ENCODE measurements at regions not wholly inside any gene's neighbourhood (a gene's known extent, or its start where the extent isn't known, plus 50 kb on each side); places are given as distances from the start of the nearest gene placed in this dataset.

- no peak overlapping the region for H3K4me3 ChIP-seq (ENCODE audit: low read length)
- H3K36me3 ChIP-seq (ENCODE audit: insufficient read depth, low read length), result no peaks in the 10 kb centered on the region
- H3K4me1 ChIP-seq (ENCODE audit: control insufficient read depth, insufficient read depth, low read length), result no peaks in the 10 kb centered on the region
- H3K27me3 ChIP-seq (ENCODE audit: control insufficient read depth, insufficient read depth, low read length), result peaks cover 10% of the 10 kb centered on the region
- no peak overlapping the region for H3K9ac ChIP-seq (ENCODE audit: low read depth, low read length)
- no peak overlapping the region for H3K4me2 ChIP-seq (ENCODE audit: low read length)
- no peaks in the 10 kb centered on the region for H3K9me3 ChIP-seq (replicated peaks; ENCODE audit: low read length)
These were observed 765.6 kb upstream of the TBX3 start for GRCh38 chr12:115449526-115449925.

- Histone ChIP-seq H3K4me3 (ENCODE audit: low read length) (no peak overlapping the region), H3K9me3 (replicated peaks; ENCODE audit: low read length) (no peaks in the 10 kb centered on the region), H3K36me3 (ENCODE audit: insufficient read depth, low read length) (no peaks in the 10 kb centered on the region), H3K4me2 (ENCODE audit: low read length) (no peak overlapping the region), H3K27me3 (ENCODE audit: control insufficient read depth, insufficient read depth, low read length) (peaks cover 4% of the 10 kb centered on the region), H3K9ac (ENCODE audit: low read depth, low read length) (no peak overlapping the region), H3K4me1 (ENCODE audit: control insufficient read depth, insufficient read depth, low read length) (peaks cover 5% of the 10 kb centered on the region)
These were observed 760.4 kb upstream of the TBX3 start for GRCh38 chr12:115444346-115444745.

- peaks cover 5% of the 10 kb centered on the region for H3K4me1 ChIP-seq (ENCODE audit: control insufficient read depth, insufficient read depth, low read length)
- H3K36me3 ChIP-seq (ENCODE audit: insufficient read depth, low read length), result no peaks in the 10 kb centered on the region
- H3K4me3 ChIP-seq (ENCODE audit: low read length), result no peak overlapping the region
- H3K9me3 ChIP-seq (replicated peaks; ENCODE audit: low read length), result no peaks in the 10 kb centered on the region
- H3K9ac ChIP-seq (ENCODE audit: low read depth, low read length), result no peak overlapping the region
- peaks cover 4% of the 10 kb centered on the region for H3K27me3 ChIP-seq (ENCODE audit: control insufficient read depth, insufficient read depth, low read length)
- no peak overlapping the region for H3K4me2 ChIP-seq (ENCODE audit: low read length)
These were observed 759.5 kb upstream of the TBX3 start for GRCh38 chr12:115443351-115443938.

- Histone ChIP-seq H3K27me3 (ENCODE audit: control insufficient read depth, insufficient read depth, low read length) (peaks cover 4% of the 10 kb centered on the region), H3K4me2 (ENCODE audit: low read length) (no peak overlapping the region), H3K9ac (ENCODE audit: low read depth, low read length) (no peak overlapping the region), H3K36me3 (ENCODE audit: insufficient read depth, low read length) (no peaks in the 10 kb centered on the region), H3K9me3 (replicated peaks; ENCODE audit: low read length) (no peaks in the 10 kb centered on the region), H3K4me3 (ENCODE audit: low read length) (no peak overlapping the region), H3K4me1 (ENCODE audit: control insufficient read depth, insufficient read depth, low read length) (peaks cover 5% of the 10 kb centered on the region)
These were observed 756.5 kb upstream of the TBX3 start for GRCh38 chr12:115440438-115440837.

GRCh38 chr12:115439008-115439601, 755.1 kb upstream of the TBX3 start:
- no peak overlapping the region for H3K4me3 ChIP-seq (ENCODE audit: low read length)
- H3K4me2 ChIP-seq (ENCODE audit: low read length), result no peak overlapping the region
- H3K36me3 ChIP-seq (ENCODE audit: insufficient read depth, low read length), result no peaks in the 10 kb centered on the region
- H3K9ac ChIP-seq (ENCODE audit: low read depth, low read length), result no peak overlapping the region
- peaks cover 5% of the 10 kb centered on the region for H3K4me1 ChIP-seq (ENCODE audit: control insufficient read depth, insufficient read depth, low read length)
- peaks cover 4% of the 10 kb centered on the region for H3K27me3 ChIP-seq (ENCODE audit: control insufficient read depth, insufficient read depth, low read length)
- H3K9me3 ChIP-seq (replicated peaks; ENCODE audit: low read length), result no peaks in the 10 kb centered on the region

- H3K4me3 ChIP-seq (ENCODE audit: low read length), result no peak overlapping the region
- peaks cover 5% of the 10 kb centered on the region for H3K4me1 ChIP-seq (ENCODE audit: control insufficient read depth, insufficient read depth, low read length)
- no peaks in the 10 kb centered on the region for H3K36me3 ChIP-seq (ENCODE audit: insufficient read depth, low read length)
- no peak overlapping the region for H3K9ac ChIP-seq (ENCODE audit: low read depth, low read length)
- no peaks in the 10 kb centered on the region for H3K9me3 ChIP-seq (replicated peaks; ENCODE audit: low read length)
- no peaks in the 10 kb centered on the region for H3K27me3 ChIP-seq (ENCODE audit: control insufficient read depth, insufficient read depth, low read length)
- H3K4me2 ChIP-seq (ENCODE audit: low read length), result no peak overlapping the region
These were observed 754.3 kb upstream of the TBX3 start for GRCh38 chr12:115438314-115438713.

- Histone ChIP-seq H3K4me1 (ENCODE audit: control insufficient read depth, insufficient read depth, low read length) (peaks cover 5% of the 10 kb centered on the region), H3K4me3 (ENCODE audit: low read length) (no peak overlapping the region), H3K9ac (ENCODE audit: low read depth, low read length) (no peak overlapping the region), H3K27me3 (ENCODE audit: control insufficient read depth, insufficient read depth, low read length) (no peaks in the 10 kb centered on the region), H3K4me2 (ENCODE audit: low read length) (no peak overlapping the region), H3K36me3 (ENCODE audit: insufficient read depth, low read length) (no peaks in the 10 kb centered on the region), H3K9me3 (replicated peaks; ENCODE audit: low read length) (no peaks in the 10 kb centered on the region)
These were observed 753.1 kb upstream of the TBX3 start for GRCh38 chr12:115437061-115437567.

- H3K4me2 ChIP-seq (ENCODE audit: low read length), result no peak overlapping the region
- H3K9ac ChIP-seq (ENCODE audit: low read depth, low read length), result no peak overlapping the region
- H3K4me3 ChIP-seq (ENCODE audit: low read length), result no peak overlapping the region
- no peaks in the 10 kb centered on the region for H3K9me3 ChIP-seq (replicated peaks; ENCODE audit: low read length)
- no peaks in the 10 kb centered on the region for H3K27me3 ChIP-seq (ENCODE audit: control insufficient read depth, insufficient read depth, low read length)
- H3K36me3 ChIP-seq (ENCODE audit: insufficient read depth, low read length), result no peaks in the 10 kb centered on the region
- no peaks in the 10 kb centered on the region for H3K4me1 ChIP-seq (ENCODE audit: control insufficient read depth, insufficient read depth, low read length)
These were observed 749.1 kb upstream of the TBX3 start for GRCh38 chr12:115433014-115433634.

- Histone ChIP-seq H3K27me3 (ENCODE audit: control insufficient read depth, insufficient read depth, low read length) (no peaks in the 10 kb centered on the region), H3K4me3 (ENCODE audit: low read length) (no peak overlapping the region), H3K36me3 (ENCODE audit: insufficient read depth, low read length) (no peaks in the 10 kb centered on the region), H3K9me3 (replicated peaks; ENCODE audit: low read length) (no peaks in the 10 kb centered on the region), H3K4me1 (ENCODE audit: control insufficient read depth, insufficient read depth, low read length) (no peaks in the 10 kb centered on the region), H3K4me2 (ENCODE audit: low read length) (no peak overlapping the region), H3K9ac (ENCODE audit: low read depth, low read length) (no peak overlapping the region)
These were observed 746.7 kb upstream of the TBX3 start for GRCh38 chr12:115430636-115431035.

- Histone ChIP-seq H3K9me3 (replicated peaks; ENCODE audit: low read length) (no peaks in the 10 kb centered on the region), H3K9ac (ENCODE audit: low read depth, low read length) (no peak overlapping the region), H3K27me3 (ENCODE audit: control insufficient read depth, insufficient read depth, low read length) (no peaks in the 10 kb centered on the region), H3K4me2 (ENCODE audit: low read length) (no peak overlapping the region), H3K4me1 (ENCODE audit: control insufficient read depth, insufficient read depth, low read length) (no peaks in the 10 kb centered on the region), H3K36me3 (ENCODE audit: insufficient read depth, low read length) (no peaks in the 10 kb centered on the region), H3K4me3 (ENCODE audit: low read length) (no peak overlapping the region)
These were observed 742.8 kb upstream of the TBX3 start for GRCh38 chr12:115426732-115427131.

- Histone ChIP-seq H3K36me3 (ENCODE audit: insufficient read depth, low read length) (no peaks in the 10 kb centered on the region), H3K4me2 (ENCODE audit: low read length) (no peak overlapping the region), H3K9me3 (replicated peaks; ENCODE audit: low read length) (no peaks in the 10 kb centered on the region), H3K27me3 (ENCODE audit: control insufficient read depth, insufficient read depth, low read length) (no peaks in the 10 kb centered on the region), H3K9ac (ENCODE audit: low read depth, low read length) (no peak overlapping the region), H3K4me3 (ENCODE audit: low read length) (no peak overlapping the region), H3K4me1 (ENCODE audit: control insufficient read depth, insufficient read depth, low read length) (no peaks in the 10 kb centered on the region)
These were observed 740.0 kb upstream of the TBX3 start for GRCh38 chr12:115424003-115424402.

- Histone ChIP-seq H3K27me3 (ENCODE audit: control insufficient read depth, insufficient read depth, low read length) (no peaks in the 10 kb centered on the region), H3K4me3 (ENCODE audit: low read length) (no peak overlapping the region), H3K36me3 (ENCODE audit: insufficient read depth, low read length) (no peaks in the 10 kb centered on the region), H3K4me2 (ENCODE audit: low read length) (no peak overlapping the region), H3K4me1 (ENCODE audit: control insufficient read depth, insufficient read depth, low read length) (no peaks in the 10 kb centered on the region), H3K9me3 (replicated peaks; ENCODE audit: low read length) (no peaks in the 10 kb centered on the region), H3K9ac (ENCODE audit: low read depth, low read length) (no peak overlapping the region)
These were observed 739.6 kb upstream of the TBX3 start for GRCh38 chr12:115423546-115423987.

Measured in skeletal muscle satellite cell (primary cell).